Upper lobe of right lung (tissue), 1 donor: ENCODE measurements at regions not wholly inside any gene's neighbourhood (a gene's known extent, or its start where the extent isn't known, plus 50 kb on each side); places are given as distances from the start of the nearest gene placed in this dataset.

Experiments
- ATAC-seq: fragments of 200-7000 bp; cut with Tn5 transposase; one replicate; pipeline ENCODE4 v1.9.1; 2020; ENCODE audit warnings: mild to moderate bottlenecking, moderate library complexity
- DNase-seq: peaks from one replicate; pipeline ENCODE4 v3.0.0-alpha.2; 2020
- H3K27ac ChIP-seq: fragments of 200-600 bp; one replicate; pipeline ENCODE4 v1.8.0; 2022
- H3K27me3 ChIP-seq: fragments of 200-600 bp; one replicate; pipeline ENCODE4 v1.8.0; 2022; ENCODE audit warnings: mild to moderate bottlenecking
- H3K36me3 ChIP-seq: fragments of 200-600 bp; one replicate; pipeline ENCODE4 v1.8.0; 2022
- H3K4me1 ChIP-seq: fragments of 200-600 bp; one replicate; pipeline ENCODE4 v1.8.0; 2022
- H3K4me3 ChIP-seq: fragments of 200-600 bp; one replicate; pipeline ENCODE4 v1.8.0; 2022; ENCODE audit warnings: mild to moderate bottlenecking
- H3K9me3 ChIP-seq: fragments of 200-600 bp; one replicate; pipeline ENCODE4 v1.8.0; 2022
- intact Hi-C: fragments of 100-400 bp; cut with DNase I; formaldehyde crosslinking; loops from one replicate; pipeline ENCODE4 v1.11.0; 2022
- TF ChIP-seq, protein P1 (sequence below): fragments of 200-600 bp; IDR thresholded peaks from one replicate; pipeline ENCODE4 v1.8.0; 2022; ENCODE audit warnings: antibody characterized with exemption
- donor health status: DM: no; HTN: yes; CAD: no; lungs with severe emphysema.

DNA sequence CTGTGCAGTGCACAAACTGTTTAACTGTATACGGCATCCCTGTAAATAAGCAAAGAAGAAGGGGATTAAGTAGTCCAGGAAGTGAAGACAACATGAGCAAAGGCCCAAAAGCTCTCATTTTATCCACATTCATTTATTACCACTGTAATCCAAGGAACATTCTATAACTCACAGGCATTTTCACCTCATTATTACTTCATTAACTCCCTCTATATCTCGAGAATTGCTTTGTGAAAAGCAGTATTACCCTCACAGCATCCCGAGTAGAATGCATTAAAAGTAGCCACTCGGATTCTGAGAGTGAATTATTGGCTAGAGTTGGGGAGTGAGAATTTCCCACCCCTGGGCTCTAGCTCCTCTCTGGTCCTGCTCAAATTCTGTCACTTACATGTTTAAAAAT, 51.0 kb upstream of the CHCHD3 start:
- no peak overlapping the region for H3K27ac ChIP-seq
- TF ChIP-seq, protein P1, sequence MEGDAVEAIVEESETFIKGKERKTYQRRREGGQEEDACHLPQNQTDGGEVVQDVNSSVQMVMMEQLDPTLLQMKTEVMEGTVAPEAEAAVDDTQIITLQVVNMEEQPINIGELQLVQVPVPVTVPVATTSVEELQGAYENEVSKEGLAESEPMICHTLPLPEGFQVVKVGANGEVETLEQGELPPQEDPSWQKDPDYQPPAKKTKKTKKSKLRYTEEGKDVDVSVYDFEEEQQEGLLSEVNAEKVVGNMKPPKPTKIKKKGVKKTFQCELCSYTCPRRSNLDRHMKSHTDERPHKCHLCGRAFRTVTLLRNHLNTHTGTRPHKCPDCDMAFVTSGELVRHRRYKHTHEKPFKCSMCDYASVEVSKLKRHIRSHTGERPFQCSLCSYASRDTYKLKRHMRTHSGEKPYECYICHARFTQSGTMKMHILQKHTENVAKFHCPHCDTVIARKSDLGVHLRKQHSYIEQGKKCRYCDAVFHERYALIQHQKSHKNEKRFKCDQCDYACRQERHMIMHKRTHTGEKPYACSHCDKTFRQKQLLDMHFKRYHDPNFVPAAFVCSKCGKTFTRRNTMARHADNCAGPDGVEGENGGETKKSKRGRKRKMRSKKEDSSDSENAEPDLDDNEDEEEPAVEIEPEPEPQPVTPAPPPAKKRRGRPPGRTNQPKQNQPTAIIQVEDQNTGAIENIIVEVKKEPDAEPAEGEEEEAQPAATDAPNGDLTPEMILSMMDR, result no peak
- no peaks in the 10 kb centered on the region for H3K27me3 ChIP-seq
- no peaks in the 10 kb centered on the region for H3K36me3 ChIP-seq
- no peak for DNase-seq
- H3K4me3 ChIP-seq, result no peak overlapping the region
- intact Hi-C loops, result no loop called here
- H3K9me3 ChIP-seq, result no peaks in the 10 kb centered on the region
- no peak for ATAC-seq
- no peaks in the 10 kb centered on the region for H3K4me1 ChIP-seq

DNA sequence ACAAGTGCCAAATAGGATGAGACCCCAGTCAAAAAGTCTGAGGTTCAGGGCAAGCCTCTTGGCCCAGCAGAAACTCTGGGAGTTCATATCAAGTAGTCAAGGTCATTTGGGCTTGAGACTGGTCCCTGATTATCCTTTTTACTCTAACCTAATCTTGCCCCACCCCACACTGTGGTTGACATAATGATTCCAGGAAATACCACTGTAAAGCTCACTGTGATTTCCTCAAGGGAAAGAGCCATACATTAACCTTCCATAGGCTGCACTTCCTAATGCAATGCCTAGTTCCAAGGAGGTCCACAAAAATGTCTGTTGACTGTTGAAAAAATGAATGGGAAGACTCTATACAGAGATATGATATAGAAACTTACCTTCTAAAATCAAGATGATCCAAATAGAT, 52.9 kb upstream of the CHCHD3 start:
- no peaks in the 10 kb centered on the region for H3K4me1 ChIP-seq

DNA sequence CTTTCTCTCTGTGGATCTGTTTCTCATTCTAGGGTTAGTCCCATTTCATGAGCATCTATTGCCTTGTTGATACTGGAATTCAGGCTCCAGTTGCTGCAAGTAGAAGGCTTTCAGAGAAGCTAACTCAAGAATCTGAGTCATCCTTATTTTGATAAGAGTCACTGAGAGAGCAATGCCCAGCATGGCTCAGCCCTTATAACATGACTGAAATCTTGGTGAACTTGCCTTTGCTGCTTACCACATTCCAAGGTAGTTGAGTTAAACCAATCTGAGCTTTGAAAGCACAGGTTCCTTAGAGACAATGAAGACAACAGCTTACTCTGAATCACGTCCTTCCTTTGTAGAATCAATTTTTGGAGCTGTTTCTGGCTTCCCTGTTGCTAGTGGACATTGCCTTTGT, 53.6 kb upstream of the CHCHD3 start:
- H3K9me3 ChIP-seq, result no peaks in the 10 kb centered on the region
- H3K4me3 ChIP-seq, result no peak overlapping the region
- H3K27ac ChIP-seq, result no peak overlapping the region
- no peaks in the 10 kb centered on the region for H3K36me3 ChIP-seq
- H3K4me1 ChIP-seq, result no peaks in the 10 kb centered on the region
- TF ChIP-seq, protein P1, result no peak
- intact Hi-C loops, result no loop called here
- no peaks in the 10 kb centered on the region for H3K27me3 ChIP-seq
- ATAC-seq (no peak), DNase-seq (no peak)

More for the DNA sequence above, 52.9 kb upstream of the CHCHD3 start:
- no peaks in the 10 kb centered on the region for H3K36me3 ChIP-seq
- intact Hi-C loops, result no loop called here
- DNase-seq, result no peak
- H3K9me3 ChIP-seq, result no peaks in the 10 kb centered on the region
- ATAC-seq, result no peak
- no peak overlapping the region for H3K4me3 ChIP-seq
- TF ChIP-seq, protein P1, result no peak
- H3K27ac ChIP-seq, result no peak overlapping the region
- H3K27me3 ChIP-seq, result no peaks in the 10 kb centered on the region

DNA sequence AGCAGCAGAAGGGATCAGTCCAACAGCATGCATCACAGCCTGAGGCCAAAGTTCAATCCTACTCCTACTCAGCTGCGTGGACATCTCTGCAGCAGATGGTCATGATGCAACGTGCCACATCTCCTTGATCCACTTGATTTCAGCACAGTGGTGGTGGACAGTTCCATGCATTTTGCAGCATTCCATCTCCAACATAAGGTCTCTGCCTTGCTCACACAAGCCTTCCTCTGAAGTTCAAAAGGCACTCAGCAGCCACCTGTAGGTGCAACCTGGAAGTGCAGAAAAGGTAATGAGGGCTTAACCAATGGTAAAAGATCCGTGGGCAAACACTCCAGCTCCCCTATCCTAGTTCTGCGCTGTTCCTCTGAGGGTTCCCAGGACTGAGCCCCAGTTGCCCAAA, 57.5 kb upstream of the CHCHD3 start:
- Histone ChIP-seq H3K27ac (no peak overlapping the region), H3K27me3 (no peaks in the 10 kb centered on the region), H3K9me3 (no peaks in the 10 kb centered on the region), H3K4me1 (no peaks in the 10 kb centered on the region), H3K36me3 (no peaks in the 10 kb centered on the region), H3K4me3 (no peak overlapping the region)
- intact Hi-C loops, result no loop called here
- DNase-seq (no peak), ATAC-seq (peak; percentile 62)
- TF ChIP-seq, protein P1, result peak; percentile 16

DNA sequence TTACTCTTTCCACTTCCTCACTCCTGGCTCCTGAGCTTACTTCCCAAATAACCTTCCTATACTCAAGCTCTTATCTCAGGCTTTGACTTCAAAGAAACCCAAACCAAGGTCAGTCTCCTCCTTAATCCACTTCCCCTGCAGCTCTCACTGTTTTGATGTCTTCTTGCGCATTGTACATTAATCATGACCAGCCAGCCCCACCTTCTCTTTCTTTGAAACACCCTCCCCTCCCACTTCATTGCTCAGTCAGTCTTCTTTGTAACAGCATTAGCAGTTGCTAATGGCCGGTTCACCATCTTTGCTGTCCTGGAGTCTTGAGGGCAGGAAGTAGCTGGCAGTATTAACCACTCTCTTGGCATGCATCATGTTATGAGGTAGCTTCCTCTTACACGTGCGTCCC, 57.9 kb upstream of the CHCHD3 start:
- no peaks in the 10 kb centered on the region for H3K4me1 ChIP-seq
- intact Hi-C loops, result no loop called here
- no peak overlapping the region for H3K27ac ChIP-seq
- H3K36me3 ChIP-seq, result no peaks in the 10 kb centered on the region
- H3K4me3 ChIP-seq, result no peak overlapping the region
- no peak for DNase-seq
- TF ChIP-seq, protein P1, result no peak
- H3K27me3 ChIP-seq, result no peaks in the 10 kb centered on the region
- H3K9me3 ChIP-seq, result no peaks in the 10 kb centered on the region
- ATAC-seq, result no peak

DNA sequence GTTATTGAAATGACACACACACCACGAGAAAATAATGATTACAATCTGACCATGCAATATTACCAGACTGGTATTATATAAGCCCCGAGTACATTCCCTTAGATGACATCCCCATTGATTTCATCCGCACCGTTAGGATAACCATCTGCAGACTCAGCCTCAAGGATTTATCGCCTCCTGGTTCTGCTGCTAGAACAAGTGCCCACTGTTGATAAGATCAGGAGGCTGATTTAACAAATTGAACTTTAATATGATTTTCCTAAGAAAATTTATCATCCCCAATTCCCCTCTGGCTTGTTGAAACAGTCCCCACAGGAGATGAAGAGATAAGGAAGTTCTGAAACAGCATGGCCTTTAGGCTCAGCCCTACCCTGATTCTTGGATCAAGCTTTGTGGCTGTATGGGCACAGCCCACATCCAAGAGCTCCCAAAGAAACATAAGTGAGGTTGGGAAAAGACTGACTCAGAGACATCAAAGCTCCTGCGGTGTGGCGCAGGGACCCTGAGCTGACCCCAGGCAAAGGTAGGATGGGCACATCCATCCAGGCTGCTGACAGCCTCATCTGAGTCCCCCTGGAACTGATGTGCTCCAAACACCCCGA, 59.2 kb upstream of the CHCHD3 start:
- TF ChIP-seq, protein P1, result no peak

More for the DNA sequence above, 59.2 kb upstream of the CHCHD3 start:
- H3K27ac ChIP-seq, result no peak overlapping the region
- intact Hi-C loops, result no loop called here
- H3K4me1 ChIP-seq, result no peaks in the 10 kb centered on the region
- H3K4me3 ChIP-seq, result no peak overlapping the region
- DNase-seq (no peak), ATAC-seq (no peak)
- H3K27me3 ChIP-seq, result no peaks in the 10 kb centered on the region
- H3K9me3 ChIP-seq, result no peaks in the 10 kb centered on the region
- no peaks in the 10 kb centered on the region for H3K36me3 ChIP-seq
